GM12878 (cell line): ENCODE measurements at regions not wholly inside any gene's neighbourhood (a gene's known extent, or its start where the extent isn't known, plus 50 kb on each side); places are given as distances from the start of the nearest gene placed in this dataset.

ENCODE experiments used
- ATAC-seq: fragments of 200-7000 bp; cut with Tn5 transposase; 3 replicates; pipeline ENCODE4 v1.9.1; 2020; ENCODE audit warnings: mild to moderate bottlenecking, moderate library complexity
- BruUV-seq: library from RNA; stranded (reverse); fragments of 400-500 nt; replicated peaks from 2 replicates; lab custom pipeline; 2021; lab: Mats Ljungman, UMichigan
- CTCF ChIA-PET: fragments of 300-600 bp; sonication (Branson Sonifier 250); formaldehyde crosslinking; extraction: SDS; loops from one replicate; lab custom pipeline; 2021; ENCODE audit warnings: inconsistent platforms; lab: Yijun Ruan, JAX
- POLR2A ChIA-PET: fragments of 350-600 bp; formaldehyde crosslinking; extraction: SDS; loops from one replicate; lab custom pipeline; 2021; ENCODE audit warnings: inconsistent platforms; lab: Charles Lee
- RAD21 ChIA-PET: fragments of 300-600 bp; sonication (Branson Sonifier 250); formaldehyde crosslinking; loops from one replicate; lab custom pipeline; 2023; ENCODE audit warnings: antibody characterized with exemption; ENCODE audit not compliant: unreplicated experiment; lab: Charles Lee
- SMC1A ChIA-PET: fragments of 300-600 bp; sonication (Branson Sonifier 250); formaldehyde crosslinking; loops from one replicate; lab custom pipeline; 2023; ENCODE audit not compliant: unreplicated experiment, uncharacterized antibody; lab: Charles Lee
- DNase-seq: peaks from one replicate; pipeline ENCODE4 v3.0.0-alpha.2; 2011; ENCODE audit warnings: low read depth, low spot score
- FAIRE-seq: peaks from 3 replicates; lab custom pipeline; 2011; peaks lifted over from hg19 to GRCh38; lab: Jason Lieb, UNC
- H2AFZ ChIP-seq: 2 replicates; pipeline ENCODE4 v1.6.0; 2011; ENCODE audit warnings: low read depth, low read length, control low read depth; ENCODE audit not compliant: control insufficient read depth
- H3K27ac ChIP-seq: 2 replicates; pipeline ENCODE4 v1.5.1; 2011; ENCODE audit warnings: control low read depth; ENCODE audit not compliant: control insufficient read depth, insufficient read depth
- H3K27me3 ChIP-seq, 2 experiments: replicated peaks in 1 of 2; 2 replicates each; pipeline versions ENCODE4 v1.6.0 to v1.6.1; 2011; ENCODE audit warnings: low read length in 1 of 2; ENCODE audit not compliant: control insufficient read depth in 2 of 2, insufficient read depth in 2 of 2
- H3K36me3 ChIP-seq, 2 experiments: 2 replicates each; pipeline ENCODE4 v1.5.1; 2011; ENCODE audit warnings: low read length in 1 of 2; ENCODE audit not compliant: control insufficient read depth in 2 of 2, insufficient read depth in 2 of 2
- H3K4me1 ChIP-seq: 2 replicates; pipeline ENCODE4 v1.6.1; 2011; ENCODE audit warnings: mild to moderate bottlenecking, low read length, moderate library complexity, mixed read lengths; ENCODE audit not compliant: control insufficient read depth, insufficient read depth
- H3K4me2 ChIP-seq: 2 replicates; pipeline ENCODE4 v1.6.0; 2011; ENCODE audit warnings: control low read depth; ENCODE audit not compliant: control insufficient read depth, insufficient read depth
- H3K4me3 ChIP-seq: fragments of 200-600 bp; sonication (generic); 2 replicates; pipeline ENCODE4 v1.5.1; 2016
- H3K79me2 ChIP-seq: 2 replicates; pipeline ENCODE4 v1.6.0; 2011; ENCODE audit warnings: low read length; ENCODE audit not compliant: control insufficient read depth, insufficient read depth
- H3K9ac ChIP-seq: 2 replicates; pipeline ENCODE4 v1.8.0; 2011; ENCODE audit warnings: low read length, control low read depth, mixed read lengths; ENCODE audit not compliant: control insufficient read depth, insufficient read depth
- H3K9me3 ChIP-seq: replicated peaks from 3 replicates; pipeline ENCODE4 v1.5.1; 2011; ENCODE audit warnings: mild to moderate bottlenecking, low read length; ENCODE audit not compliant: control insufficient read depth, insufficient read depth
- H4K20me1 ChIP-seq: 2 replicates; pipeline ENCODE4 v1.6.0; 2011; ENCODE audit not compliant: control insufficient read depth, insufficient read depth
- CEBPB ChIP-seq, 2 experiments: fragments of 150-350 bp in 1 of 2; IDR thresholded peaks; 2 replicates each; pipeline ENCODE4 v1.6.1; 2012 to 2014; ENCODE audit warnings: low read depth in 2 of 2, low read length in 2 of 2, borderline replicate concordance in 1 of 2, inconsistent platforms in 1 of 2
- CREB1 ChIP-seq: IDR thresholded peaks from 2 replicates; pipeline ENCODE4 v1.6.1; 2012; ENCODE audit warnings: low read depth, mild to moderate bottlenecking, inconsistent platforms
- CTCF ChIP-seq, 3 experiments: IDR thresholded peaks in 2 of 3; conservative IDR thresholded peaks in 1 of 3; 2 replicates each; pipeline ENCODE4 v1.5.1; 2011; ENCODE audit warnings: low read depth in 3 of 3, low read length in 3 of 3, mild to moderate bottlenecking in 3 of 3, control low read depth in 2 of 3, moderate library complexity in 2 of 3, inconsistent platforms in 1 of 3, mixed read lengths in 1 of 3; ENCODE audit not compliant: control insufficient read depth in 2 of 3, insufficient read depth in 1 of 3; ENCODE audit errors: extremely low read depth in 1 of 3
- FOXK2 ChIP-seq: fragments of 450-650 bp; IDR thresholded peaks from 2 replicates; pipeline ENCODE4 v1.6.1; 2017; ENCODE audit warnings: mild to moderate bottlenecking, moderate library complexity
- KAT2A ChIP-seq: conservative IDR thresholded peaks from 2 replicates; pipeline ENCODE4 v1.6.1; 2011; ENCODE audit warnings: low read depth, low read length; ENCODE audit not compliant: control insufficient read depth
- REST ChIP-seq: IDR thresholded peaks from 2 replicates; pipeline ENCODE4 v1.6.1; 2012; ENCODE audit warnings: mild to moderate bottlenecking, low read depth, low read length
- TAF1 ChIP-seq: IDR thresholded peaks from 2 replicates; pipeline ENCODE4 v1.6.1; 2011; ENCODE audit warnings: mild to moderate bottlenecking, low read depth, low read length, borderline replicate concordance
- TCF12 ChIP-seq: IDR thresholded peaks from 2 replicates; pipeline ENCODE4 v1.6.1; 2011; ENCODE audit warnings: low read depth, mild to moderate bottlenecking, low read length
- ZBED1 ChIP-seq: IDR thresholded peaks from 2 replicates; pipeline ENCODE4 v1.6.1; 2016; ENCODE audit warnings: borderline replicate concordance
- WGBS: methylation state at CpG from one replicate; pipeline ENCODE4 v1.1.6; 2016; ENCODE audit warnings: low lambda C conversion rate; ENCODE audit not compliant: insufficient replicate concordance, insufficient coverage; ENCODE audit errors: missing lambda C conversion rate; 5-methylcytosine and 5-hydroxymethylcytosine counted together
- in situ Hi-C: fragments of 300-500 bp; cut with MboI; formaldehyde crosslinking; loops from 9 replicates; pipeline ENCODE4 v1.14.3; 2018; ENCODE audit warnings: mixed read lengths
- intact Hi-C: fragments of 100-400 bp; cut with micrococcal nuclease; formaldehyde crosslinking; loops from one replicate; pipeline ENCODE4 v1.14.2; 2022; ENCODE audit not compliant: unreplicated experiment
- TF ChIP-seq, protein P1 (sequence below): IDR thresholded peaks from 2 replicates; pipeline ENCODE4 v1.6.1; 2012; ENCODE audit warnings: improper control_type of control experiment, low read depth, low read length; ENCODE audit not compliant: insufficient replicate concordance

DNA sequence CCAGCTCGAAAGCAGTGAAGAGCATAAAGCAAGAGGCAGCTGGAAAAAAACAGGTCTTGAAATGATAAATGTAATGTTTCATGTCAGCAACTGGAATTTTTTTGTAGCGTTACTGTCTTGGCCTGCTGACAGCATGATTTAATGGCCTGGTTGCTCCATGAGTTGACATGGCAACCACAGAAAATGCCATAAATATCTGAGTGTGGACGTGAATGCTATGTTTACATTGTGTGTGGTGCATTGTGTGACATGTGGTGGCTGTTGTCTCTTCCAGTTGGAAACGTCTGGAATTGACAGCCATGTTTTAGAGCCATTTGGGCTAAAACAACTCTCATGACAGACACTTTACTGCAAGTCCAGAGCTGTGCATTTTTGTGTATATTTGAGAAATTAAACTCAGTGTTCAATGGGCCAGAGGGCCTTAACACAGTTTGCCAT is 170.0 kb downstream of the FOXA2 start (continued):
- no peak for TF ChIP-seq TCF12
- no peak for TF ChIP-seq FOXK2
- TF ChIP-seq, protein P1, sequence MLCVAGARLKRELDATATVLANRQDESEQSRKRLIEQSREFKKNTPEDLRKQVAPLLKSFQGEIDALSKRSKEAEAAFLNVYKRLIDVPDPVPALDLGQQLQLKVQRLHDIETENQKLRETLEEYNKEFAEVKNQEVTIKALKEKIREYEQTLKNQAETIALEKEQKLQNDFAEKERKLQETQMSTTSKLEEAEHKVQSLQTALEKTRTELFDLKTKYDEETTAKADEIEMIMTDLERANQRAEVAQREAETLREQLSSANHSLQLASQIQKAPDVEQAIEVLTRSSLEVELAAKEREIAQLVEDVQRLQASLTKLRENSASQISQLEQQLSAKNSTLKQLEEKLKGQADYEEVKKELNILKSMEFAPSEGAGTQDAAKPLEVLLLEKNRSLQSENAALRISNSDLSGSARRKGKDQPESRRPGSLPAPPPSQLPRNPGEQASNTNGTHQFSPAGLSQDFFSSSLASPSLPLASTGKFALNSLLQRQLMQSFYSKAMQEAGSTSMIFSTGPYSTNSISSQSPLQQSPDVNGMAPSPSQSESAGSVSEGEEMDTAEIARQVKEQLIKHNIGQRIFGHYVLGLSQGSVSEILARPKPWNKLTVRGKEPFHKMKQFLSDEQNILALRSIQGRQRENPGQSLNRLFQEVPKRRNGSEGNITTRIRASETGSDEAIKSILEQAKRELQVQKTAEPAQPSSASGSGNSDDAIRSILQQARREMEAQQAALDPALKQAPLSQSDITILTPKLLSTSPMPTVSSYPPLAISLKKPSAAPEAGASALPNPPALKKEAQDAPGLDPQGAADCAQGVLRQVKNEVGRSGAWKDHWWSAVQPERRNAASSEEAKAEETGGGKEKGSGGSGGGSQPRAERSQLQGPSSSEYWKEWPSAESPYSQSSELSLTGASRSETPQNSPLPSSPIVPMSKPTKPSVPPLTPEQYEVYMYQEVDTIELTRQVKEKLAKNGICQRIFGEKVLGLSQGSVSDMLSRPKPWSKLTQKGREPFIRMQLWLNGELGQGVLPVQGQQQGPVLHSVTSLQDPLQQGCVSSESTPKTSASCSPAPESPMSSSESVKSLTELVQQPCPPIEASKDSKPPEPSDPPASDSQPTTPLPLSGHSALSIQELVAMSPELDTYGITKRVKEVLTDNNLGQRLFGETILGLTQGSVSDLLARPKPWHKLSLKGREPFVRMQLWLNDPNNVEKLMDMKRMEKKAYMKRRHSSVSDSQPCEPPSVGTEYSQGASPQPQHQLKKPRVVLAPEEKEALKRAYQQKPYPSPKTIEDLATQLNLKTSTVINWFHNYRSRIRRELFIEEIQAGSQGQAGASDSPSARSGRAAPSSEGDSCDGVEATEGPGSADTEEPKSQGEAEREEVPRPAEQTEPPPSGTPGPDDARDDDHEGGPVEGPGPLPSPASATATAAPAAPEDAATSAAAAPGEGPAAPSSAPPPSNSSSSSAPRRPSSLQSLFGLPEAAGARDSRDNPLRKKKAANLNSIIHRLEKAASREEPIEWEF: no peak

- H4K20me1 ChIP-seq: no peaks in the 10 kb centered on the region
- H3K9ac ChIP-seq: no peak overlapping the region
- no peaks in the 10 kb centered on the region for H3K9me3 ChIP-seq
- ChIA-PET SMC1A (no interaction called here), RAD21 (no interaction called here), POLR2A (no interaction called here), CTCF (no interaction called here)
- ATAC-seq (no peak), DNase-seq (no peak), FAIRE-seq (no peak)
- no peak overlapping the region for H3K27ac ChIP-seq
- no peaks in the 10 kb centered on the region for H3K79me2 ChIP-seq
- H2AFZ ChIP-seq: no peak overlapping the region
- no peaks in the 10 kb centered on the region for H3K36me3 ChIP-seq
- in situ Hi-C loops (no loop called here), intact Hi-C loops (no loop called here)
- 30% methylated on average over 14 of the region's 14 CpGs for WGBS
- no TSS peak for BruUV-seq
- H3K4me2 ChIP-seq: no peak overlapping the region
- H3K4me1 ChIP-seq: no peaks in the 10 kb centered on the region
- no peaks in the 10 kb centered on the region for H3K27me3 ChIP-seq
- no peak overlapping the region for H3K4me3 ChIP-seq
- TF ChIP-seq CREB1 (no peak), TAF1 (no peak), REST (no peak), ZBED1 (no peak), CTCF (IDR thresholded peaks at IDR 0.05 in 2 of 3, conservative IDR thresholded peaks at IDR 0.05 in 1 of 3; ENCODE audit: control insufficient read depth in 2 of 3, extremely low read depth in 1 of 3, insufficient read depth in 1 of 3, low read depth in 3 of 3, low read length in 3 of 3) (no peak), KAT2A (no peak), CEBPB (IDR thresholded peaks at IDR 0.05; ENCODE audit: borderline replicate concordance in 1 of 2, low read depth in 2 of 2, low read length in 2 of 2) (no peak)
Observed at GRCh38 chr20:22412977-22413868, 171.1 kb downstream of the FOXA2 start.
